OCI-LY7 (cell line): ENCODE measurements at regions not wholly inside any gene's neighbourhood (a gene's known extent, or its start where the extent isn't known, plus 50 kb on each side); places are given as distances from the start of the nearest gene placed in this dataset.

Experiments
- BruUV-seq: library from RNA; stranded (reverse); fragments of 400-500 nt; replicated peaks from 2 replicates; lab custom pipeline; 2021; lab: Mats Ljungman, UMichigan
- CTCF ChIA-PET: fragments of 300-600 bp; sonication (Branson Sonifier 250); formaldehyde crosslinking; loops from one replicate; lab custom pipeline; 2022; ENCODE audit warnings: antibody characterized with exemption; ENCODE audit not compliant: unreplicated experiment; lab: Charles Lee
- POLR2A ChIA-PET: fragments of 300-600 bp; sonication (Branson Sonifier 250); formaldehyde crosslinking; loops from one replicate; lab custom pipeline; 2022; ENCODE audit warnings: antibody characterized with exemption; lab: Charles Lee
- DNase-seq: peaks from one replicate; pipeline ENCODE4 v3.0.0-alpha.2; 2015; ENCODE audit warnings: low spot score
- H2AFZ ChIP-seq: fragments of 200-600 bp; sonication (generic), shearing (Covaris generic); 2 replicates; pipeline ENCODE4 v1.6.1; 2014; ENCODE audit warnings: mild to moderate bottlenecking, antibody characterized with exemption, low read length, moderate library complexity
- H3K27ac ChIP-seq: fragments of 200-600 bp; sonication (generic); 2 replicates; pipeline ENCODE4 v1.5.1; 2014; ENCODE audit warnings: mixed run types, low read depth, mild to moderate bottlenecking, moderate library complexity, low read length, inconsistent platforms; ENCODE audit not compliant: poor library complexity, severe bottlenecking
- H3K36me3 ChIP-seq: fragments of 200-600 bp; sonication (generic); 2 replicates; pipeline ENCODE4 v1.6.1; 2014; ENCODE audit warnings: mild to moderate bottlenecking, antibody characterized with exemption, low read length, moderate library complexity, mixed read lengths; ENCODE audit not compliant: insufficient read depth
- H3K4me1 ChIP-seq: fragments of 200-600 bp; sonication (generic); 2 replicates; pipeline ENCODE4 v1.5.1; 2014; ENCODE audit warnings: mild to moderate bottlenecking, low read length; ENCODE audit not compliant: insufficient read depth, poor library complexity, severe bottlenecking
- H3K4me2 ChIP-seq: fragments of 200-600 bp; sonication (generic); 2 replicates; pipeline ENCODE4 v1.6.1; 2014; ENCODE audit warnings: mild to moderate bottlenecking, low read length
- H3K4me3 ChIP-seq: fragments of 200-600 bp; sonication (generic); 2 replicates; pipeline ENCODE4 v1.5.1; 2014; ENCODE audit warnings: mild to moderate bottlenecking, low read depth, low read length; ENCODE audit not compliant: poor library complexity, severe bottlenecking
- H3K79me2 ChIP-seq: fragments of 200-600 bp; sonication (generic); 2 replicates; pipeline ENCODE4 v1.6.1; 2016; ENCODE audit warnings: low read depth, mild to moderate bottlenecking, low read length, moderate library complexity, mixed read lengths; ENCODE audit not compliant: insufficient read depth
- H3K9me2 ChIP-seq: fragments of 200-600 bp; sonication (generic); 2 replicates; pipeline ENCODE4 v1.6.1; 2016; ENCODE audit warnings: mild to moderate bottlenecking, low read length, mixed read lengths; ENCODE audit not compliant: insufficient read depth
- H3K9me3 ChIP-seq: fragments of 200-600 bp; sonication (generic); 2 replicates; pipeline ENCODE4 v1.6.1; 2014; ENCODE audit warnings: mild to moderate bottlenecking, mixed run types, low read length, mixed read lengths
- H4K20me1 ChIP-seq: fragments of 200-600 bp; sonication (generic); 2 replicates; pipeline ENCODE4 v1.6.1; 2014; ENCODE audit warnings: mild to moderate bottlenecking, antibody characterized with exemption, low read length, moderate library complexity, mixed read lengths; ENCODE audit not compliant: insufficient read depth
- EZH2phosphoT487 ChIP-seq: fragments of 200-600 bp; sonication (generic); IDR thresholded peaks from 2 replicates; pipeline ENCODE4 v1.6.1; 2018; ENCODE audit warnings: low read depth, borderline replicate concordance, mild to moderate bottlenecking, mixed run types, antibody characterized with exemption, low read length, moderate library complexity, mixed read lengths
- intact Hi-C: fragments of 100-400 bp; cut with micrococcal nuclease; formaldehyde crosslinking; loops from one replicate; pipeline ENCODE4 v1.10.0; 2022; ENCODE audit not compliant: unreplicated experiment
- TF ChIP-seq, protein P1 (sequence below): fragments of 200-600 bp; sonication (generic); conservative IDR thresholded peaks from 2 replicates; pipeline ENCODE4 v1.5.1; 2014; ENCODE audit warnings: mild to moderate bottlenecking, antibody characterized with exemption, low read length, moderate library complexity, mixed read lengths

- CTCF ChIA-PET, result no interaction called here
- H3K36me3 ChIP-seq, result no peaks in the 10 kb centered on the region
- no peak overlapping the region for H3K4me3 ChIP-seq
- no peaks in the 10 kb centered on the region for H3K4me1 ChIP-seq
- intact Hi-C loops, result no loop called here
- no peak overlapping the region for H3K4me2 ChIP-seq
- no peak for DNase-seq
- no peak overlapping the region for H3K27ac ChIP-seq
- TF ChIP-seq, protein P1, sequence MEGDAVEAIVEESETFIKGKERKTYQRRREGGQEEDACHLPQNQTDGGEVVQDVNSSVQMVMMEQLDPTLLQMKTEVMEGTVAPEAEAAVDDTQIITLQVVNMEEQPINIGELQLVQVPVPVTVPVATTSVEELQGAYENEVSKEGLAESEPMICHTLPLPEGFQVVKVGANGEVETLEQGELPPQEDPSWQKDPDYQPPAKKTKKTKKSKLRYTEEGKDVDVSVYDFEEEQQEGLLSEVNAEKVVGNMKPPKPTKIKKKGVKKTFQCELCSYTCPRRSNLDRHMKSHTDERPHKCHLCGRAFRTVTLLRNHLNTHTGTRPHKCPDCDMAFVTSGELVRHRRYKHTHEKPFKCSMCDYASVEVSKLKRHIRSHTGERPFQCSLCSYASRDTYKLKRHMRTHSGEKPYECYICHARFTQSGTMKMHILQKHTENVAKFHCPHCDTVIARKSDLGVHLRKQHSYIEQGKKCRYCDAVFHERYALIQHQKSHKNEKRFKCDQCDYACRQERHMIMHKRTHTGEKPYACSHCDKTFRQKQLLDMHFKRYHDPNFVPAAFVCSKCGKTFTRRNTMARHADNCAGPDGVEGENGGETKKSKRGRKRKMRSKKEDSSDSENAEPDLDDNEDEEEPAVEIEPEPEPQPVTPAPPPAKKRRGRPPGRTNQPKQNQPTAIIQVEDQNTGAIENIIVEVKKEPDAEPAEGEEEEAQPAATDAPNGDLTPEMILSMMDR, result no peak
- no peak for TF ChIP-seq EZH2phosphoT487
- H2AFZ ChIP-seq, result no peak overlapping the region
- BruUV-seq, result no TSS peak
- H3K79me2 ChIP-seq, result no peaks in the 10 kb centered on the region
- POLR2A ChIA-PET, result interaction anchor here (0.6 kb wide), 1 partner anchor 916 kb away, joined by 4 read pairs; no protein-coding TSS in a partner anchor
- H4K20me1 ChIP-seq, result no peaks in the 10 kb centered on the region
- no peaks in the 10 kb centered on the region for H3K9me2 ChIP-seq
- no peaks in the 10 kb centered on the region for H3K9me3 ChIP-seq
Observed at GRCh38 chr3:127475975-127476705, 114.4 kb downstream of the TPRA1 start.

DNA sequence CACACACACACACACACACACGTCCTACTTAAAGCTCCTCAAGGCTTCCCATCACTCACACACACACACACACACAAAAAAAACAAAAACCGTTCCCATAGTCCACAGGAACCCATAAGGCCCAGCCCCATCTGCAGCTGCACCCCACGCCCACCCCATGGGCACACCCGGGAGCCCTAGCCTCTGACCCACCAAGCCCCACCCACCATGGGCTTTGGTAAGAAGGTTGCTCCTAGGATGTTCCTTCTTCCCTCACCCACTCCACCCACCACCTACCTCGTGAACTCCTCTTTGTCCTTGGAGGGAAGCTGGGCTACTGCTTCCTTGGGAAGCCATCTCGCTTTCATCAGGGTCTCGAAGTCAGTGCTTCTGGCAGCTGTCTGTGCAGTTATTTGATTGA is 115.1 kb downstream of the TPRA1 start:
- intact Hi-C loops, result no loop called here
- CTCF ChIA-PET, result no interaction called here

More for the DNA sequence above, 115.1 kb downstream of the TPRA1 start:
- H3K4me3 ChIP-seq, result no peak overlapping the region
- DNase-seq, result no peak
- BruUV-seq, result no TSS peak
- H3K27ac ChIP-seq, result no peak overlapping the region
- no peaks in the 10 kb centered on the region for H3K9me2 ChIP-seq
- POLR2A ChIA-PET, result no interaction called here
- H2AFZ ChIP-seq, result no peak overlapping the region
- H3K4me1 ChIP-seq, result no peaks in the 10 kb centered on the region
- H3K4me2 ChIP-seq, result no peak overlapping the region
- H3K36me3 ChIP-seq, result no peaks in the 10 kb centered on the region
- no peaks in the 10 kb centered on the region for H4K20me1 ChIP-seq
- TF ChIP-seq, protein P1, result no peak
- TF ChIP-seq EZH2phosphoT487, result no peak
- H3K79me2 ChIP-seq, result no peaks in the 10 kb centered on the region
- H3K9me3 ChIP-seq, result no peaks in the 10 kb centered on the region
